GM11168 (cell line): ENCODE measurements at regions not wholly inside any gene's neighbourhood (a gene's known extent, or its start where the extent isn't known, plus 50 kb on each side); places are given as distances from the start of the nearest gene placed in this dataset.

ENCODE experiments used
- in situ Hi-C: fragments of 300-500 bp; cut with MboI; formaldehyde crosslinking; loops from one replicate; pipeline ENCODE4 v1.12.0; 2022; ENCODE audit warnings: low sequenced_read_pairs; ENCODE audit not compliant: unreplicated experiment

DNA sequence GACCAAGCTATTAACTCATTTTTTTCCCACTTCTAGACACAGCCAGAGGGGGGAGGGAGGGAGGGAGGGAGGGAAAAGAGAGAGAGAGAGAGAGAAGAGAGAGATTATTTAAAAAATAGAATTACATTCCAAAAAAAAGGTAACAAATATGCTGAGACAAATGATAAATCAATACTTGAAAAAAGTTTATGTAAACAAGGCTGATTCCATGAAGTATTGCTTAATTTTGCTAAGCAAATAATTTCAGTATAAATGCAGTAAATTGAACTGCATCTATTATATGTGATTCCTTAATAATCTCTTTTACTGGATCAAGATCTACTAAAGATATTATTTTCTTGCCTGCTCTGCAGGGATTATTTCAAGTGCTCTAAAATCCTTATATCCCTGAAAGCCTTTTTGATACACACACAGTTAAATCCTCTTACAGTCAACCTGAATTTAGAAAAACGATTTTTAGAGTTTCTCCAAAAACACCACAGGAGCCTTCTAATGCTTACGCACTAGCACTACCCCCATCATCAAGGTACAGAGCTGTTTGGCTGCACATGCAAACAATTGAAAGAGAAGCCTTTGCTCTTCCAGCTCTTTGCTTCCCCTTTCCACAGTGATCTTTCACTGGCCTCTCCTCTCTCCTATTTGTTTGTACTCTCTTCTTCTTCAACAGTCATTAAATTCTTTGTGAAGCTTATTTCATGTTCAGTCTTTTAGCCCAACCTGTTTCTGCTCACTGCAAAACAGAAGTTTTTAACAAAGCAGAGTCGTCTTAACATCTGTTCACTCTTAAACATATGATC lies 426.3 kb upstream of the FAM241A start:
- in situ Hi-C loops = no loop called here

DNA sequence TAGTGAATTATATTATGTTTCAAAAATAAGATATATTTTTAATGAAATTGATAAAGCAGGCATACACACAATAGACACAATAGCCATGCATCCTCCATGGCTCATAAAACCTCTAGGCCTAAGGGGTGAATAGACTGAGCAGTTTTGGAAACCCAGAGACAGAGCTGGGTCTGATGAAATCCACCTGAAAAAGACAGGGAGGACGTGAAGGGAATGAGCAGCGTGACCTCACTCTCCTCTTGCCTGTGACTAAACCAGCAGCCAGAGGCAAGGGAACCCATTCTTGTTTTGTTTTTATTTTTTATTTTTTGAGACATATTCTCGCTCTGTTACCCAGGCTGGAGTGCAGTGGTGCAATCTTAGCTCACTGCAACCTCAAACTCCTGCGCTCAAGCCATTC lies 424.4 kb upstream of the FAM241A start:
- in situ Hi-C loops = no loop called here

DNA sequence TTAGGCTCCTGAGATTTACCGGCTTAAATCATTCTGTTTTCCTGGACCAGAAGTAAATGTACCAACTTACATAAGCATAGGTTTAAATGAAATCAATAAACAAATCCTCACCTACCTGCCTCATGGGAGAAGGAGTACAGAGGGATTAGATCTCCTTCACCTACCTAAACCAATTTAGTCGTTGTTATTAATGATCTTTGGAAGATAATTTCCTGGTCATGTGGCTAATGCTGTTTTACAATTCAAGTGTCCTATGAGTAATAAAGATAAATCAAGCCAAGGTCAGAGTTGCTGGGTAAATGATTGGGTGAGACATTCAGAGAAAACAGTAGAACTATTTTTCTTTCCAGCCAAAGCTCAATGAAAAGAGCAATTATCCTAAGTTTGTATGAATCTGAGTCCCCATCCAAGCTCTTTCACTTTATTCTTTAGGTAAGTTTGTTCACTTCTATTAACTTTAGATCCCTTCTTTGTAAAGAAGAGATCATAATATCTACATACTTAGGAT lies 423.0 kb upstream of the FAM241A start:
- in situ Hi-C loops = no loop called here

DNA sequence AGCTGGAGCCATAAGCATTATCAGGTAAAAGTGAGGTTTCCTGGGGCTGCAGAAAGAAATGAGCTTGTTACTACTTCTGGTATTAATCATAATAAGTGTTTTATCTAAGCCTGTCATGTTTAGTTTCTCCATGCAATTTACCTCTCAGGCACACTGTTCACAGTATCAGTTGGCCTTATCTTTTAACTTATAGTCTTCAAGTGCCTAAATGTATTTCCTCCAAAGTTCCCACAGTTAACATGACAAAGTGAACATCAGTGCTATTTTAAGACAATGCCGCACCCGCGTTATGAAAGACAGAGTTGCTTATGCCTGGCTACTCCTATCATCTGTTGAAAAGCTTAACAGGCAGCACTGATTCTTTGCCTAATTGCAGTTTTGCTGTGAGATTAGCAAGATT lies 408.7 kb upstream of the FAM241A start:
- in situ Hi-C loops = no loop called here

DNA sequence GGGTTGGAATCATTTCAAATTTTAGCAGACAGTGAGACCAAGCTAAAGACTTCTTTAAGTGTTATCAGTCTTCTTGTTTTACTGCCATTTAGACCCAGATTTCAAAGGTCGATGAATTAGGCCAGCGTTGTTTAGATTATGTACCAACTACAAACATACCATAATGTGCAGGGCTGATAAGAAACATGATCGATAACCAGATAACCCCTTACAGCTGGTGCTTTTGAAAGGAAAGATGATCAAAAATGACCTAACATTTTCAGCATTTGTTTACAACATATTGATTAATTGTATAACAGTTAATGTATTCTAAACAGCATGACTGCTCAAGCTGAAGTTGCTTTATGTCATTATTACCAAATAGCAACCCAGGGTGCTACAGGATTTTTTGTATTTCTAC lies 400.4 kb upstream of the FAM241A start:
- in situ Hi-C loops = no loop called here

DNA sequence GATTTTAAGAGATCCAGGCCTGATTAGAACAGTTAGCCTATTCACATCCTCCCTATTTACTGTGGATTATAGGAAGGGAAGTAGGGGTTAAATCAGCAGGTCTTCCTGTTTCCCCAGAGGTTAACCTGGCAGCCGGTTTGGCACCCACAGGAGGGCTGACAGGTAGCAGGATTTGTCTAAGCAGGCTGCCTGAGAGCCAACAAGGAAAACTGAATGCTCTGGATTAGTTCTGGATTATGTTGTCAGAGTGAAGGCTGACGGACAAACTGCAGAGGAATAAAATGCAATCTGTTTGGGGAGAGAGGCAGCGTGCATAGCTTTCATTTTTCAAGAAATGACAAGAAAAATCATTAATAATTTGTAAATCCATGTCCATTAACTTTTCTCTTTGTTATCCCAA lies 397.1 kb upstream of the FAM241A start:
- in situ Hi-C loops = no loop called here

DNA sequence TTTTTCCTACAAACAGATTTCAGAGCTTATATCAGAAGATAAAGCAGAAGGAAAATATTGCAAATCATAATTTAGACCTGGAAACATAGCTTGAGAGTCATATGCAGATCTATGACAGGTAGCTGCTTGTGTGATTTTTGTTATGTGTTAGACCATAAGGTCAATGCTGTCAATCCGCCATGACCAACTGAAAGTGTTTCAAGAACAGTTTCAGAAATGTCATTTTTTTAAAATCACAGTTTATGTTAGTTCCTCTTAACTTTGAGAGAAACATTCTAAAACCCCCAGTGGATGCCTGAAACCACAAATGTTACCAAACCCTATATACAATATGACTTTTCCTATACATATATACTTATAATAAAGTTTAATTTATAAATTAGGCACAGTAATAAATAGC lies 391.3 kb upstream of the FAM241A start:
- in situ Hi-C loops = no loop called here

DNA sequence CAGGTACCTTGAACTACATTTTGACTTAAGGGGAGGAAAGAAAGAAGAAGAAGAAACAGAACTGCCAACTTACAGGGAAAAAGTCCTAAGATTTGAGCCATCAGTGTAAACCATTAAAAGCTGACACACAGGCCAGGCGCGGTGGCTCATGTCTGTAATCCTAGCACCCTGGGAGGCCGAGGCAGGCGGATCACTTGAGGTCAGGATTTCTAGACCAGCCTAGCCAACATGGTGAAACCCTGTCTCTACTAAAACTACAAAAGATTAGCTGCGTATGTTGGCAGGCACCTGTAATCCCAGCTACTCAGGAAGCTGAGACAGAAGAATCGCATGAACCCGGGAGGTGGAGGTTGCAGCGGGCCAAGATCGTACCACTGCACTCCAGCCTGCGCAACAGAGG lies 389.7 kb upstream of the FAM241A start:
- in situ Hi-C loops = no loop called here

DNA sequence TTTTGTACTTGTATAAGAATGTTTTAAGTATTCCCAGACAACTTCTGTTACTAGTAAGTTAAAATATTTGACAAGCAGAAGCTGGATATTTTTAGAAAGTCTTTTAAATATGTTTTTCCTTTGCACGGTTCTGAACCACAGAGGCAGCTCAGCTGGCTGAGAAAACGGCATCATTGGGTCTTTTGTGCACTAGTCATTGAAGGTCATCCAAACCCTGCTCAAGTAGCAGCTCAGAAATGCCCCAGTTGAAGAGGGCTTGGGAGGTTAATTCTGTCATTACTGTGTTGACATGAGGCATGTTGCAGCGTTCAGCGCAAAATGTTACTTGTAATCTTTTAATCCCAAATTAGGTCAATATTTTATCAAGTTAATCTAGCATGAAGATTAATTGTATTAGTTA lies 383.7 kb upstream of the FAM241A start:
- in situ Hi-C loops = no loop called here

DNA sequence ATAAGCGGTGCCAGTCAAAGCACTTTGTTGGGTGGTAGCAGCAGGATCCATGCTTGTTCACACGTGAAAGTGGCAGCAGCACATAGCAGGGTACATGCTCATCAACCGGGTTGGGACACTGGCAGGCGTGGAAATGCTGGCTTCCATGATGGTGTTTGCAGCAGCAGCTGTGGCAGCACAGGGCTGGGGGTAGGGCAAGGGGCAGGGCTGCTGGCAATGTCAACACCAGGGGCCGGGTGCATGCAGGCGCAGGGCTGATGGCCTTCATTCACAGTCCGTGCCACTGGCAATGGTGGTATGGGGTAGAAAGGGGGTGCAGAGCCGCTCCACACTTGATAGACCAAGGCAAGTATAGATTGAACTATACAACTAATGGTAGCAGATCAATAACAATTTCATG lies 374.7 kb upstream of the FAM241A start:
- in situ Hi-C loops = no loop called here

DNA sequence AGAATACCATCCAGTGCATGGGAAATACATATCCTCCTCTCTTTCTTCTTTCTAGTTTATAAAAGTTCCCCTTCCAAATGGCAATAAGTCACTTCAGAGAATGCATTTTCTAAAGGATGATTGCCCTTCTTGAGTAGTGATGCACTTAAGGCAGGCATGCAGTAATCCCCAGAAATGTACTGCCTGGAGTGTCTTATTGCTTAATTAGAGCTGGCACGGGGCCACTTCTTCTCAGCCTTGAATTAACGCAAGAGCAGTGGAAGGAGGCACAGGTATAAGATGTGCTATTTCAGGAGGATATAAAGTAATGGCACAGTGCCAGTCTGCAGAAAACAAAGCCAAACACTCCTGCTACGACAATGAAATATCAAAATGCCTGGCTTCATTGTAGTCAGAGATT lies 371.4 kb upstream of the FAM241A start:
- in situ Hi-C loops = no loop called here

DNA sequence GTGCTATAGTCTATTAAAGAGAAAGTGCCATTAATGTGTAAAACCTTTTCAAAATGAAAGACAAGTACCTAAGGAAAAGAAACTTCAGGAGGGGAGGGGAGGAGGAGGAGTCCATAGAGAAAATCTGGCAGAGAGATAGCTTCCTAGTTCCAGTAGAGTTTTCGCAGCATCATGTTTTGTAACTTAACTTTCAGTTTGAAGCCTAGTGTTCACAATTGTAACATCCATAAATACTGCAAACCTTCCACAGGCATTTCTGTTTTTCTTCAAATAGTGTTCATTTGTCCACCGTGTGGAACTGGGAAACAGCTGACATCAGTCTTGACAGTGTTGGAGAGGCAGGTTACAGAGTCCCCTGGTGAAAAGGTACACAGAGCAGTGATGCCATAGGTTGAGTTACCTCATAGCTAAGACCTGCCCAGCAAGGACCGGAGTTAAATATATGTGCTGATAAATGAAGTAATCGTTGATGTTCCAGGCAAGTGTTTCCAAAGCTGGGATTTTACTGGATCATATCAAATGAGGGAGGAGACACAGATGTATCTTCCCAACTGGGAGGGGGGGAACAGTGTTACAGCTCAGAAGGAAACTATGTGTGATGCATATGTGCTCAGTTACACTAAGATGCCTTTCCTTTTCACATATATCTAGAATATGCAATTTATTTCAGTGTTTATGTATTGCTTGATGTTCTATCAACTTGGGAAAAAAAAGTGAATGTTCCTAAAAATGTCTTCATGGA lies 369.5 kb upstream of the FAM241A start:
- in situ Hi-C loops = no loop called here

DNA sequence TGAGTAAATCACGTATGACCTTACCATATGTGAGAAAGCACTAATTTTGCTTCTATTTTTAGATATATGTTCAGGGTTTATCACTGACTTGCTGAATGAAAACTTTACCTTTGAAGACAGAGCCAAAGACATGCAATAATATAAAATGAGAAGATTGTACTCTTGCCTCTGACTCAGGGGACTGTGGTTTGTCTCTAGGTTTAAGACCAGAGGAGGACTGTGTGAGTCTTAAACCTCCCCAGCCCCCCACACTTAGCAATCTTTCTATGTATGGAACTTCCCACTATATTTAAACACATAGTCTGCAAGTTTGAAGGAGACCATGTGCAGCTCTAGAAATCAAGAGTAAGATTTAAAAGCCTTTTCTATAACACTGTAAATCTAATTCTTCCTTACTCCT lies 368.7 kb upstream of the FAM241A start:
- in situ Hi-C loops = no loop called here

DNA sequence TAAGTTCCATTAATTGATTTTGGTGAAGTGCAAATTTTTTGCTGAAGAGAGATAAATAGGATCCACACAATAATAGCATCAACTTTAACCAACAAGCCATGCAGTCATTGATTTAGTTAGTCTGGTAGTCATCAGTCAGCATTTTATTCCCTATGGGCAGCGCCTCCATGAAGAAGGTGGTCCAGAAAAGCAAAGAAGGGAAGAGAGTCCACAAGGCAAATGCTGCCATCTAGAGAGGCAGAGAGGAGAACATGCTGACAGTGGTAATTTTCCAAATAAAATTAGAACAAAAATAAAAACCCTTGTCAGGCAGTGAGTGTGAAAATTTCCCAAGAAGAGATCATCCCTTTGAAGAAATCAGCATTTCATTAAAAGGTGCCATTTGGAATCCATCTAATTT lies 366.7 kb upstream of the FAM241A start:
- in situ Hi-C loops = no loop called here

DNA sequence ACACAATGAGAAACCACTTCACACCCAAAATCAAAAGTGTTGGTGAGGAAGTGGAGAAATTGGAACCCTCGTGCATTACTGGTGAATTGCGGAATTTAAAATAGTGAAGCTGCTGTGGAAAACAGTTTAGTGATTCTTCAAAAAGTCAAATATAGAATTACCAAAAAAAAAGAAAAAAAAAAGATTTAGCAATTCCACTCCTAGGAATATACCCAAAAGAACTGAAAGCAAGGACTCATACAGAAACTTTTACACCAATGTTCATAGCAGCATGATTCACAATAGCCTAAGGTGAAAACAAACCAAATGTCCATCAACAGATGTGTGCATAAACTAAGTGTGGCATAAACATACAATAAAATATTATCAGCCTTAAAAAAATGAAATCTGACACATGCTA lies 364.3 kb upstream of the FAM241A start:
- in situ Hi-C loops = no loop called here

DNA sequence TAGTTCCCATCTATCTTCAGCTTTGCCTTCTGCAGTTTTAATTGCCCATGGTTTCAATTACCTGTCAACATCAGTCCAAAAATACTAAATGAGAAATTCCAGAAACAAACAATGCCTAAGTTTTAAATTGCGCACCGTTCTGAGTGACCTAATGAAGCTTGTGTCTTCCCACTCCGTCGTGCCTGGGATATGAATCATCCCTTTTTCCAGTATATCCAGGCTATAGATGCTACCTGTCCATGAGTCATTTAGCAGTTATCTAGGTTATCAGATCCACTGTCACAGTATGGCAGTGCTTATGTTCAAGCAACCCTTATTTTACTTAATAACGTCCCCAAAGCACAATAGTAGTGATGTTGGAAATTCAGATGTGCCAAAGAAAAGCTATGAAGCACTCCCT lies 363.6 kb upstream of the FAM241A start:
- in situ Hi-C loops = no loop called here

DNA sequence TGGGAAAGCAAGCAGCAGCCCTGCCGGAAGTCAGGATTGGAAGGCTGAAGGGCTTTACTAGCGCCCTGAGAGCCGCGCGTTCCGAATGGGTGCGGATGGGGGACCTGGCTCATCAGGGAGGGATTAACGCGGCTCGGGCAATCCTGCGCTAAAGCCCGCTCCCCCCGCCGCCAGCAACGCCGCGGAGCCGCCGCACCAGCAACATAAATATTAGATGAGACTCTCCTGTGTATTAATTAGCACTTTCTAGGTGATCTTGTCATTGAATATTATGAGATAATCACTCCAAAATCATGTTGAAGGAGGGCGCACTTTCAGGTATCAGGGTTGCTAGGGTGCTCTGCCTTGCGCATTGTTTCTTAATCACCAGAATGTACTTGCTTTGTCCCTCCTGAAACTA lies 357.2 kb upstream of the FAM241A start:
- in situ Hi-C loops = no loop called here

DNA sequence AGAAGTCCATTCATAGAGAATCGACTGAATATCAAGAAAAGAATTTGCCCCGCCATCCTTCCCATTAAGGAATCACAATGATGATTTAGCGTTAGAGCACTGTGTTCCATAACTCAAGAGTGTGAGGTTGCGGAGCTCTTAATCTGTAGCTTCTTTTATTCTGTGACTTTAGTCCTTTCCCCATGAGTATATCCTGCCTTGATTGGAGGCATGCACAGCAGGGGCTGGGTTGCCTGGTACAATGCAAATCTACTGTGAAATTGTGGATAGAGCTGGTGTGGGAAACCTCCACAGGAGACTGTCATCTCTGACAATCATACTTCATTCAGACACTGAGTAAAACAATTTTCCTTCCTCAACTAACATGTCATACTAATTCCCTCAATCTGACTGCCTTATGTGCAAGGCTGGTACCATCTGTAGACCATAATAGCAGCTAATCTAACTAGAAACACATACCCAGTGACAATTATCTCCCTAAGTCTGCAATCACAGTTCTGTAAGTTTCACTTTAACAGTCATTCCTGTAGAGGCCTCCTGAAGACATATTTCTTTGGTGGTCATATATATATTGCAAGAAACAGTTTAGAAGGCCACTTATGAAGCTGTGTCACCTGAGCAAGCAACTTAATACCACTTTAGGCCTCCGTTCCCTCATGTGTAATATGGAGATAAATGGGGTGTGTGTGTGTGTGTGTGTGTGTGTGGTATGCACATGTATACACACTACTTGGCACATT lies 355.2 kb upstream of the FAM241A start:
- in situ Hi-C loops = no loop called here

DNA sequence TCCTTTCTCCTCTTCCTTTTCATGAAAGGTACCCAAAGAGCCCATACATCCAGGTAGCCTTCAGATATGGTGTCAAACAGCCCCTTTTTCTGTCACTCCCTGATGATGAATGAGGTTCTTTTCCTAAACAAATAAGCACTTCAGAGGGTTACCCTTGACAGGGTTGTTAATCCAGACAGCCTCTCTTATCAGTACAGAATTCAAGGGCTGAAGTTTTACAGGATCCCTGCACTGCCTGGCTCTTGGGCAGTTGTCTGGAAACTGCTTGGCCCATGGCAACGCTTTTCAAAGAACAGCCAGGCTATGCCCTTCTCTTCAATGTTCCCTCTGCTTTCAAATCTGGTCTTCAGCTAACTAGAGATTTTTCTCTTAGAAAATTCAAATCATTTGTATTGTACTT lies 352.6 kb upstream of the FAM241A start:
- in situ Hi-C loops = no loop called here

DNA sequence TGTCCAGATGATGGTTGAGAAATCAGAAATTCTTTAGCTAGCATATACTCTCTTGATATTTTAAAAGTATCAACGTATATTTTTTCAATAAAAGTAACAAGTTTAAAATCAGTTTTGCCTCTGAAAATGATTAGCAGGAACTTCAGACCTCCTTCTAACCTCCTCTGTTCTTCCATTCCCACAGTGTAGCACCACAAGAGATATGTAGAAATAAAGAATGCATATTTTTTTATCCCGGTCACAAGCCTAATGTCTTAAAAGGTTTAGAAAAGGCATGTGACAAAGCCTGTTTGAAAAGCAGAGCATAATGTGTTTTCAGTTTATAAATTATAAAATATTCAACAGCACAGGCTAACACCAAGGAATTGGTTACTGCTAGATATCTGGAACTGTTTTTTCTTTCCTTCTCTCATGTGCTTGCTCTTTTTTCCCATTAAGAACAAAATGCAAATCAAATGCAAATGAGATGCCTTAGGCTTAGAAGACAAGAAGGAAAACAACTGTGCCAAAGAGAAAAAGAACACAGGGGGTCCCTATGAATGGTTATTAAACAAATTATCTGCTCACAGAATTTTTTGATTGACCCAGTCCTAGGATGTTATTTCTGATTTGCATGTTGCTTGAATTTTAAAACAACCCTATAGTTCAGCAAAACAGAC lies 351.7 kb upstream of the FAM241A start:
- in situ Hi-C loops = no loop called here
